ENCODE measurements at regions not wholly inside any gene's neighbourhood (a gene's known extent, or its start where the extent isn't known, plus 50 kb on each side); places are given as distances from the start of the nearest gene placed in this dataset.
A peak's percentile ranks its signal among the peaks of the same experiment; 100 is the strongest.

- Mint-ChIP-seq H3K36me3 (ENCODE audit: low read depth) (no peaks in the 10 kb centered on the region), H3K4me3 (no peak overlapping the region), H3K4me1 (ENCODE audit: low read depth) (no peaks in the 10 kb centered on the region), H3K9me3 (no peaks in the 10 kb centered on the region), H3K27me3 (ENCODE audit: insufficient read depth) (no peaks in the 10 kb centered on the region), H3K27ac (no peak overlapping the region)
- no peak for DNase-seq (ENCODE audit: low spot score)
- intact Hi-C loops (cut with micrococcal nuclease) = no loop called here
Observed at GRCh38 chr18:21162786-21163185, 51.2 kb upstream of the ROCK1 start.

GRCh38 chr18:21163647-21164547, 52.3 kb upstream of the ROCK1 start:
- Mint-ChIP-seq H3K27me3 (ENCODE audit: insufficient read depth) (no peaks in the 10 kb centered on the region), H3K9me3 (no peaks in the 10 kb centered on the region), H3K4me1 (ENCODE audit: low read depth) (no peaks in the 10 kb centered on the region), H3K36me3 (ENCODE audit: low read depth) (no peaks in the 10 kb centered on the region), H3K27ac (no peak overlapping the region), H3K4me3 (no peak overlapping the region)
- intact Hi-C loops (cut with micrococcal nuclease) = no loop called here
- no peak for DNase-seq (ENCODE audit: low spot score)

GRCh38 chr18:21164548-21165095, 53.0 kb upstream of the ROCK1 start:
- Mint-ChIP-seq H3K4me3 (no peak overlapping the region), H3K4me1 (ENCODE audit: low read depth) (no peaks in the 10 kb centered on the region), H3K9me3 (no peaks in the 10 kb centered on the region), H3K27ac (no peak overlapping the region), H3K27me3 (ENCODE audit: insufficient read depth) (no peaks in the 10 kb centered on the region), H3K36me3 (ENCODE audit: low read depth) (no peaks in the 10 kb centered on the region)
- no peak for DNase-seq (ENCODE audit: low spot score)
- intact Hi-C loops (cut with micrococcal nuclease) = no loop called here

GRCh38 chr18:21167641-21168377, 56.2 kb upstream of the ROCK1 start:
- DNase-seq (ENCODE audit: low spot score) = no peak
- Mint-ChIP-seq H3K27ac (no peak overlapping the region), H3K36me3 (ENCODE audit: low read depth) (no peaks in the 10 kb centered on the region), H3K27me3 (ENCODE audit: insufficient read depth) (no peaks in the 10 kb centered on the region), H3K4me3 (no peak overlapping the region), H3K4me1 (ENCODE audit: low read depth) (no peaks in the 10 kb centered on the region), H3K9me3 (no peaks in the 10 kb centered on the region)
- intact Hi-C loops (cut with micrococcal nuclease) = no loop called here

- H3K36me3 Mint-ChIP-seq (ENCODE audit: low read depth) = no peaks in the 10 kb centered on the region
- intact Hi-C loops (cut with micrococcal nuclease) = no loop called here
- H3K4me3 Mint-ChIP-seq = no peak overlapping the region
- no peak for DNase-seq (ENCODE audit: low spot score)
- no peaks in the 10 kb centered on the region for H3K4me1 Mint-ChIP-seq (ENCODE audit: low read depth)
- H3K27me3 Mint-ChIP-seq (ENCODE audit: insufficient read depth) = no peaks in the 10 kb centered on the region
- H3K27ac Mint-ChIP-seq = no peak overlapping the region
- no peaks in the 10 kb centered on the region for H3K9me3 Mint-ChIP-seq
Observed at GRCh38 chr18:21168880-21169279, 57.3 kb upstream of the ROCK1 start.

GRCh38 chr18:21177822-21178221, 64.2 kb upstream of the GREB1L start:
- no peak for DNase-seq (ENCODE audit: low spot score)
- no peak overlapping the region for H3K4me3 Mint-ChIP-seq
- H3K9me3 Mint-ChIP-seq = no peaks in the 10 kb centered on the region
- intact Hi-C loops (cut with micrococcal nuclease) = no loop called here
- H3K36me3 Mint-ChIP-seq (ENCODE audit: low read depth) = no peaks in the 10 kb centered on the region
- H3K27ac Mint-ChIP-seq = no peak overlapping the region
- peaks cover 5% of the 10 kb centered on the region for H3K27me3 Mint-ChIP-seq (ENCODE audit: insufficient read depth)
- H3K4me1 Mint-ChIP-seq (ENCODE audit: low read depth) = no peaks in the 10 kb centered on the region

- DNase-seq (ENCODE audit: low spot score) = peak; percentile 13
- Mint-ChIP-seq H3K4me1 (ENCODE audit: low read depth) (no peaks in the 10 kb centered on the region), H3K27me3 (ENCODE audit: insufficient read depth) (peaks cover 5% of the 10 kb centered on the region), H3K36me3 (ENCODE audit: low read depth) (no peaks in the 10 kb centered on the region), H3K4me3 (no peak overlapping the region), H3K27ac (no peak overlapping the region), H3K9me3 (no peaks in the 10 kb centered on the region)
- intact Hi-C loops (cut with micrococcal nuclease) = loop anchor here (1.0 kb wide), 1 partner anchor 207 kb away; no protein-coding TSS in a partner anchor
Observed at GRCh38 chr18:21179590-21180220, 62.3 kb upstream of the GREB1L start.

GRCh38 chr18:21180588-21180987, 61.4 kb upstream of the GREB1L start:
- no peak for DNase-seq (ENCODE audit: low spot score)
- no peak overlapping the region for H3K4me3 Mint-ChIP-seq
- no peaks in the 10 kb centered on the region for H3K4me1 Mint-ChIP-seq (ENCODE audit: low read depth)
- no peaks in the 10 kb centered on the region for H3K36me3 Mint-ChIP-seq (ENCODE audit: low read depth)
- H3K27me3 Mint-ChIP-seq (ENCODE audit: insufficient read depth) = peaks cover 5% of the 10 kb centered on the region
- no peak overlapping the region for H3K27ac Mint-ChIP-seq
- intact Hi-C loops (cut with micrococcal nuclease) = no loop called here
- no peaks in the 10 kb centered on the region for H3K9me3 Mint-ChIP-seq

GRCh38 chr18:21181766-21182165, 60.3 kb upstream of the GREB1L start:
- intact Hi-C loops (cut with micrococcal nuclease) = no loop called here
- DNase-seq (ENCODE audit: low spot score) = no peak
- H3K36me3 Mint-ChIP-seq (ENCODE audit: low read depth) = no peaks in the 10 kb centered on the region
- peaks cover 5% of the 10 kb centered on the region for H3K27me3 Mint-ChIP-seq (ENCODE audit: insufficient read depth)
- H3K27ac Mint-ChIP-seq = no peak overlapping the region
- H3K4me1 Mint-ChIP-seq (ENCODE audit: low read depth) = no peaks in the 10 kb centered on the region
- no peaks in the 10 kb centered on the region for H3K9me3 Mint-ChIP-seq
- H3K4me3 Mint-ChIP-seq = no peak overlapping the region

- Mint-ChIP-seq H3K27me3 (ENCODE audit: insufficient read depth) (no peaks in the 10 kb centered on the region), H3K9me3 (no peaks in the 10 kb centered on the region), H3K27ac (no peak overlapping the region), H3K36me3 (ENCODE audit: low read depth) (no peaks in the 10 kb centered on the region), H3K4me3 (no peak overlapping the region), H3K4me1 (ENCODE audit: low read depth) (no peaks in the 10 kb centered on the region)
- DNase-seq (ENCODE audit: low spot score) = no peak
- intact Hi-C loops (cut with micrococcal nuclease) = no loop called here
Observed at GRCh38 chr18:21183670-21184069, 58.4 kb upstream of the GREB1L start.

GRCh38 chr18:21184396-21184996, 57.5 kb upstream of the GREB1L start:
- Mint-ChIP-seq H3K27ac (no peak overlapping the region), H3K9me3 (no peaks in the 10 kb centered on the region), H3K4me3 (no peak overlapping the region), H3K27me3 (ENCODE audit: insufficient read depth) (no peaks in the 10 kb centered on the region), H3K4me1 (ENCODE audit: low read depth) (no peaks in the 10 kb centered on the region), H3K36me3 (ENCODE audit: low read depth) (no peaks in the 10 kb centered on the region)
- intact Hi-C loops (cut with micrococcal nuclease) = no loop called here
- DNase-seq (ENCODE audit: low spot score) = no peak

- intact Hi-C loops (cut with micrococcal nuclease) = no loop called here
- H3K36me3 Mint-ChIP-seq (ENCODE audit: low read depth) = no peaks in the 10 kb centered on the region
- no peak overlapping the region for H3K27ac Mint-ChIP-seq
- H3K4me1 Mint-ChIP-seq (ENCODE audit: low read depth) = no peaks in the 10 kb centered on the region
- no peaks in the 10 kb centered on the region for H3K27me3 Mint-ChIP-seq (ENCODE audit: insufficient read depth)
- H3K4me3 Mint-ChIP-seq = no peak overlapping the region
- no peak for DNase-seq (ENCODE audit: low spot score)
- H3K9me3 Mint-ChIP-seq = no peaks in the 10 kb centered on the region
Observed at GRCh38 chr18:21187886-21188285, 54.1 kb upstream of the GREB1L start.
